ENCODE measurements at regions not wholly inside any gene's neighbourhood (a gene's known extent, or its start where the extent isn't known, plus 50 kb on each side); places are given as distances from the start of the nearest gene placed in this dataset.
"Not testable (repeated sequence)": the region's sequence is repeated elsewhere in the genome, so short reads cannot be mapped to it uniquely, and the experiment has no call there.

- TF ChIP-seq ZFX (IDR thresholded peaks at IDR 0.05) = no peak
- no peak for TF ChIP-seq CTCF (conservative IDR thresholded peaks at IDR 0.05)
- no peak overlapping the region for H3K27ac ChIP-seq
Measured at GRCh38 chr11:33978376-33978775, 73.2 kb upstream of the CAPRIN1 start.

GRCh38 chr11:33977676-33978075, 73.9 kb upstream of the CAPRIN1 start:
- no peak overlapping the region for H3K27ac ChIP-seq
- TF ChIP-seq ZFX (IDR thresholded peaks at IDR 0.05) = no peak

GRCh38 chr11:33976495-33977199, 74.9 kb upstream of the CAPRIN1 start:
- no peak overlapping the region for H3K27ac ChIP-seq
- no peak for TF ChIP-seq ZFX (IDR thresholded peaks at IDR 0.05)
- TF ChIP-seq CTCF (conservative IDR thresholded peaks at IDR 0.05) = no peak

- no peak overlapping the region for H3K27ac ChIP-seq
- no peak for TF ChIP-seq CTCF (conservative IDR thresholded peaks at IDR 0.05)
- TF ChIP-seq ZFX (IDR thresholded peaks at IDR 0.05) = no peak
Measured at GRCh38 chr11:33974804-33975203, 76.7 kb upstream of the CAPRIN1 start.

- H3K27ac ChIP-seq = not testable (repeated sequence)
Measured at GRCh38 chr11:33971530-33971929, 79.7 kb upstream of the LMO2 start.

- peak; percentile 77 for TF ChIP-seq CTCF (conservative IDR thresholded peaks at IDR 0.05)
- TF ChIP-seq ZFX (IDR thresholded peaks at IDR 0.05) = no peak
- no peak overlapping the region for H3K27ac ChIP-seq
Measured at GRCh38 chr11:33970984-33971466, 79.1 kb upstream of the LMO2 start.

- TF ChIP-seq CTCF (conservative IDR thresholded peaks at IDR 0.05) (no peak), ZFX (IDR thresholded peaks at IDR 0.05) (no peak)
- no peak overlapping the region for H3K27ac ChIP-seq
Measured at GRCh38 chr11:33967451-33967850, 75.6 kb upstream of the LMO2 start.

GRCh38 chr11:33965032-33965431, 73.2 kb upstream of the LMO2 start:
- TF ChIP-seq ZFX (IDR thresholded peaks at IDR 0.05) = no peak
- no peak for TF ChIP-seq CTCF (conservative IDR thresholded peaks at IDR 0.05)
- no peak overlapping the region for H3K27ac ChIP-seq

All from C4-2B (cell line).